Endodermal cell (in vitro differentiated cells): ENCODE measurements at regions not wholly inside any gene's neighbourhood (a gene's known extent, or its start where the extent isn't known, plus 50 kb on each side); places are given as distances from the start of the nearest gene placed in this dataset.

Source experiments
- DNase-seq: peaks from one replicate; pipeline ENCODE4 v3.0.0-alpha.2; 2017
- H3K27ac ChIP-seq: 2 replicates; pipeline ENCODE4 v1.5.1; 2013; ENCODE audit warnings: mild to moderate bottlenecking, low read depth, low read length, moderate library complexity
- H3K27me3 ChIP-seq: 2 replicates; pipeline ENCODE4 v1.6.1; 2013; ENCODE audit warnings: mild to moderate bottlenecking, low read length, moderate library complexity; ENCODE audit not compliant: insufficient read depth, control insufficient read depth, poor library complexity, severe bottlenecking
- H3K36me3 ChIP-seq: 2 replicates; pipeline ENCODE4 v1.7.0; 2013; ENCODE audit warnings: mild to moderate bottlenecking, low read length, moderate library complexity; ENCODE audit not compliant: control insufficient read depth, insufficient read depth
- H3K4me1 ChIP-seq: one replicate; pipeline ENCODE4 v1.7.0; 2013; ENCODE audit warnings: low read length; ENCODE audit not compliant: control insufficient read depth, insufficient read depth
- H3K4me3 ChIP-seq: 2 replicates; pipeline ENCODE4 v1.5.1; 2013; ENCODE audit warnings: mild to moderate bottlenecking, low read length, moderate library complexity
- H3K9ac ChIP-seq: 2 replicates; pipeline ENCODE4 v1.6.1; 2013; ENCODE audit warnings: mild to moderate bottlenecking, low read length, moderate library complexity; ENCODE audit not compliant: poor library complexity, severe bottlenecking; ENCODE audit errors: extremely low read depth
- H3K9me3 ChIP-seq: 2 replicates; pipeline ENCODE4 v1.6.1; 2013; ENCODE audit warnings: mild to moderate bottlenecking, low read length, moderate library complexity; ENCODE audit not compliant: control insufficient read depth
- H3K27ac Mint-ChIP-seq: 2 replicates; pipeline ENCODE4 v1.8.0; 2020; ENCODE audit warnings: mixed read lengths
- H3K27me3 Mint-ChIP-seq: 2 replicates; pipeline ENCODE4 v1.8.0; 2021; ENCODE audit warnings: mild to moderate bottlenecking, mixed read lengths; ENCODE audit not compliant: insufficient read depth
- H3K36me3 Mint-ChIP-seq: 2 replicates; pipeline ENCODE4 v1.8.0; 2020; ENCODE audit warnings: low read depth, mixed read lengths
- H3K4me1 Mint-ChIP-seq: 2 replicates; pipeline ENCODE4 v1.8.0; 2020; ENCODE audit warnings: mixed read lengths
- H3K4me3 Mint-ChIP-seq: 2 replicates; pipeline ENCODE4 v1.8.0; 2020; ENCODE audit warnings: mild to moderate bottlenecking, moderate library complexity, mixed read lengths
- H3K9me3 Mint-ChIP-seq: 2 replicates; pipeline ENCODE4 v1.8.0; 2020; ENCODE audit warnings: mild to moderate bottlenecking, mixed read lengths
- WGBS, 2 experiments: methylation state at CpG; one replicate each; pipeline versions ENCODE4 v1.1.5 to v1.1.7; 2013; ENCODE audit warnings: missing lambda C conversion rate in 2 of 2, mixed read lengths in 1 of 2; ENCODE audit not compliant: insufficient coverage in 1 of 2, insufficient read length in 1 of 2; 5-methylcytosine and 5-hydroxymethylcytosine counted together
- TF ChIP-seq, protein P1 (sequence below): fragments of 200-600 bp; sonication (generic); conservative IDR thresholded peaks from 2 replicates; pipeline ENCODE4 v1.5.0; 2021; ENCODE audit warnings: antibody characterized with exemption, mild to moderate bottlenecking

DNA sequence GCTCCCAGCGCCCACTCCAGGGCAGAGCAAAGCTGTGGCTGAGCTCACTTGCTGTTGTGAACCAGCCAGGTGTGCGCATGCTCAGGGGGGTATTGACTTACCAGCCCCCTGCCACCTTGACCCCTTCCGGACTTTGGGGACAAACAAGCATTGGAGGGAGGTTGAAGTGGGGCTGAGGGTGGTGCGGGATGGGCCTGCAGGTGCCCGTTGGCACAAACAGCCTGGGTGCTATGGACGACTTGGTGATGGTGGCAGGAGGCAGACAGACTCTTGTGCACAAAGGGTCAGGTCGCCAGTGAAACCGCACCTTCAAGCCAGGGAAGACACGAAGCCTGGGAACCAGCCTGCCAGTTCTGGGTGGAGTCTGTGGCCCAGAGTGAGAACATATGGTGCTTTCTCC lies 858.5 kb upstream of the PTPRD start:
- no peak for DNase-seq

DNA sequence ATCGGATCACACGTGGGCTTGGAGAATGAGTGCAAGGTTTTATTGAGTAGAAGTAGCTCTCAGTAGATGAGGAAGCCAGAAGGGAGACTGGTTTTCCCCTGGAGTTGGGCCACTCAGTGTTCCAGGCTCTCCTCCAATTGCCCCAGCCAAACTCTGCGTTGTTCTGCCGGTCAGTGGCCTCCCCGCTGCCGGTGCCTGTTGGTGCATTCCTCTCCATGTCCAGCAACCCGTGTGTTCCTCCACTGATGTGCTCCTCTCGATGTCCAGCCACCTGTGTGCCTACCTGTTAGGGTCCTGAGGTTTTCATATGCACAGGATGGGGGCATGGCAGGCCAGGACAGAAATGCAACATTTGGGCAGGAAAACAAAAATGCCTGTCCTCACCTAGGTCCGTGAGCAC lies 888.0 kb upstream of the PTPRD start:
- Histone ChIP-seq H3K4me3 (no peak overlapping the region), H3K9me3 (no peaks in the 10 kb centered on the region), H3K36me3 (no peaks in the 10 kb centered on the region), H3K9ac (no peak overlapping the region), H3K4me1 (no peaks in the 10 kb centered on the region), H3K27ac (no peak overlapping the region), H3K27me3 (no peaks in the 10 kb centered on the region)
- Mint-ChIP-seq H3K27ac (no peak overlapping the region), H3K9me3 (no peaks in the 10 kb centered on the region), H3K36me3 (no peaks in the 10 kb centered on the region), H3K4me1 (no peaks in the 10 kb centered on the region), H3K4me3 (no peak overlapping the region), H3K27me3 (no peaks in the 10 kb centered on the region)
- TF ChIP-seq, protein P1, sequence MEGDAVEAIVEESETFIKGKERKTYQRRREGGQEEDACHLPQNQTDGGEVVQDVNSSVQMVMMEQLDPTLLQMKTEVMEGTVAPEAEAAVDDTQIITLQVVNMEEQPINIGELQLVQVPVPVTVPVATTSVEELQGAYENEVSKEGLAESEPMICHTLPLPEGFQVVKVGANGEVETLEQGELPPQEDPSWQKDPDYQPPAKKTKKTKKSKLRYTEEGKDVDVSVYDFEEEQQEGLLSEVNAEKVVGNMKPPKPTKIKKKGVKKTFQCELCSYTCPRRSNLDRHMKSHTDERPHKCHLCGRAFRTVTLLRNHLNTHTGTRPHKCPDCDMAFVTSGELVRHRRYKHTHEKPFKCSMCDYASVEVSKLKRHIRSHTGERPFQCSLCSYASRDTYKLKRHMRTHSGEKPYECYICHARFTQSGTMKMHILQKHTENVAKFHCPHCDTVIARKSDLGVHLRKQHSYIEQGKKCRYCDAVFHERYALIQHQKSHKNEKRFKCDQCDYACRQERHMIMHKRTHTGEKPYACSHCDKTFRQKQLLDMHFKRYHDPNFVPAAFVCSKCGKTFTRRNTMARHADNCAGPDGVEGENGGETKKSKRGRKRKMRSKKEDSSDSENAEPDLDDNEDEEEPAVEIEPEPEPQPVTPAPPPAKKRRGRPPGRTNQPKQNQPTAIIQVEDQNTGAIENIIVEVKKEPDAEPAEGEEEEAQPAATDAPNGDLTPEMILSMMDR: no peak
- WGBS, 2 experiments: 90 to 95% methylated on average over 7 to 9 of the region's 9 CpGs
- no peak for DNase-seq

More for the DNA sequence above, 858.5 kb upstream of the PTPRD start:
- no peaks in the 10 kb centered on the region for H3K4me1 ChIP-seq
- Mint-ChIP-seq H3K4me1 (no peaks in the 10 kb centered on the region), H3K27me3 (no peaks in the 10 kb centered on the region), H3K9me3 (no peaks in the 10 kb centered on the region), H3K36me3 (no peaks in the 10 kb centered on the region), H3K27ac (no peak overlapping the region), H3K4me3 (no peak overlapping the region)
- H3K9me3 ChIP-seq: no peaks in the 10 kb centered on the region
- WGBS, 2 experiments: 87 to 92% methylated on average over 8 to 9 of the region's 9 CpGs
- H3K4me3 ChIP-seq: no peak overlapping the region
- H3K27ac ChIP-seq: no peak overlapping the region
- H3K9ac ChIP-seq: no peak overlapping the region
- H3K27me3 ChIP-seq: no peaks in the 10 kb centered on the region
- H3K36me3 ChIP-seq: no peaks in the 10 kb centered on the region
- TF ChIP-seq, protein P1: no peak

DNA sequence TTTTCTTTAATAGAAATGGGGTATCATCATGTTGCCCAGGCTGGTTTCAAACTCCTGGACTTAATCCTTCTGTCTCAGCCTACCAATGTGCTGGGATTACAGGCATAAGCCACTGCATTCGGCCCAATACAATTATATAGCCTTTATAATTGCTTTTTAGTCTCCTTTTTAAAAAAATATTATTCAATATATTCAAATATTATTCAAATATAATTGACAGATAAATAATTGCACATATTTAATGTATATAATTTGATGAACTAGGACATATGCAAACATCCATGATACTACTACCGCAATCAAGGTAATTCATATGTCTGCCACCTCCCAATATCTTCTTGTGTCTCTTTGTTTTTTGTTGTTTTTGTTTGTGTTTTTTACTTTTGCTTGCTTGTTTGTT lies 894.2 kb upstream of the PTPRD start:
- Mint-ChIP-seq H3K4me3 (no peak overlapping the region), H3K9me3 (no peaks in the 10 kb centered on the region), H3K27me3 (no peaks in the 10 kb centered on the region), H3K36me3 (no peaks in the 10 kb centered on the region), H3K4me1 (no peaks in the 10 kb centered on the region), H3K27ac (no peak overlapping the region)
- H3K4me1 ChIP-seq: no peaks in the 10 kb centered on the region
- H3K9me3 ChIP-seq: no peaks in the 10 kb centered on the region
- H3K36me3 ChIP-seq: no peaks in the 10 kb centered on the region
- H3K9ac ChIP-seq: no peak overlapping the region
- DNase-seq: no peak
- 88% methylated on average over 1 of the region's 2 CpGs; no CpG with 5 or more reads in 1 of the 2 experiments for WGBS, 2 experiments
- H3K27ac ChIP-seq: no peak overlapping the region
- H3K4me3 ChIP-seq: no peak overlapping the region
- no peaks in the 10 kb centered on the region for H3K27me3 ChIP-seq
- TF ChIP-seq, protein P1: no peak
